ENCODE measurements at regions not wholly inside any gene's neighbourhood (a gene's known extent, or its start where the extent isn't known, plus 50 kb on each side); places are given as distances from the start of the nearest gene placed in this dataset.

GRCh38 chr4:27467351-27467750, 606.7 kb downstream of the STIM2 start:
- no peak for TF ChIP-seq POLR2A (IDR thresholded peaks at IDR 0.05)
- no peak for TF ChIP-seq CTCF (IDR thresholded peaks at IDR 0.05)
- intact Hi-C loops (cut with DNase I; ENCODE audit: low total_unique reads) = no loop called here
- no peak overlapping the region for H3K4me3 ChIP-seq (ENCODE audit: low read depth, poor library complexity, severe bottlenecking)
- no peak for DNase-seq (ENCODE audit: low spot score in 2 of 2)

- intact Hi-C loops (cut with DNase I; ENCODE audit: low total_unique reads) = no loop called here
- H3K4me3 ChIP-seq (ENCODE audit: low read depth, poor library complexity, severe bottlenecking) = no peak overlapping the region
- TF ChIP-seq POLR2A (IDR thresholded peaks at IDR 0.05) = no peak
- no peak for TF ChIP-seq CTCF (IDR thresholded peaks at IDR 0.05)
- no peak for DNase-seq (ENCODE audit: low spot score in 2 of 2)
- WGBS, 2 donors = 81 to 87% methylated on average over 1 of the region's 1 CpG
Observed at GRCh38 chr4:27472364-27472763, 611.7 kb downstream of the STIM2 start.

- TF ChIP-seq CTCF (IDR thresholded peaks at IDR 0.05) (no peak), POLR2A (IDR thresholded peaks at IDR 0.05) (no peak)
- intact Hi-C loops (cut with DNase I; ENCODE audit: low total_unique reads) = no loop called here
- no peak for DNase-seq (ENCODE audit: low spot score in 2 of 2)
- 71 to 82% methylated on average over 1 of the region's 1 CpG for WGBS, 2 donors
- no peak overlapping the region for H3K4me3 ChIP-seq (ENCODE audit: low read depth, poor library complexity, severe bottlenecking)
Observed at GRCh38 chr4:27474691-27475090, 614.0 kb downstream of the STIM2 start.

- TF ChIP-seq POLR2A (IDR thresholded peaks at IDR 0.05) (no peak), CTCF (IDR thresholded peaks at IDR 0.05) (no peak)
- H3K4me3 ChIP-seq (ENCODE audit: low read depth, poor library complexity, severe bottlenecking) = no peak overlapping the region
- intact Hi-C loops (cut with DNase I; ENCODE audit: low total_unique reads) = no loop called here
- no peak for DNase-seq (ENCODE audit: low spot score in 2 of 2)
- WGBS, 2 donors = 89 to 90% methylated on average over 8 of the region's 8 CpGs
Observed at GRCh38 chr4:27484216-27484615, 623.6 kb downstream of the STIM2 start.

- intact Hi-C loops (cut with DNase I; ENCODE audit: low total_unique reads) = no loop called here
- H3K4me3 ChIP-seq (ENCODE audit: low read depth, poor library complexity, severe bottlenecking) = no peak overlapping the region
- WGBS, 2 donors = 73 to 95% methylated on average over 4 of the region's 4 CpGs
- DNase-seq (ENCODE audit: low spot score in 2 of 2) = no peak
- TF ChIP-seq CTCF (IDR thresholded peaks at IDR 0.05) (no peak), POLR2A (IDR thresholded peaks at IDR 0.05) (no peak)
Observed at GRCh38 chr4:27490315-27490714, 629.7 kb downstream of the STIM2 start.

- intact Hi-C loops (cut with DNase I; ENCODE audit: low total_unique reads) = no loop called here
- no peak overlapping the region for H3K4me3 ChIP-seq (ENCODE audit: low read depth, poor library complexity, severe bottlenecking)
- no peak for DNase-seq (ENCODE audit: low spot score in 2 of 2)
- WGBS, 2 donors = 63 to 93% methylated on average over 2 of the region's 2 CpGs
- TF ChIP-seq POLR2A (IDR thresholded peaks at IDR 0.05) (no peak), CTCF (IDR thresholded peaks at IDR 0.05) (no peak)
Observed at GRCh38 chr4:27490766-27491165, 630.1 kb downstream of the STIM2 start.

All from lower leg skin (tissue), 4 donors.